Epidermal melanocyte (primary cell): ENCODE measurements at regions not wholly inside any gene's neighbourhood (a gene's known extent, or its start where the extent isn't known, plus 50 kb on each side); places are given as distances from the start of the nearest gene placed in this dataset.

Experiments used
- DNase-seq: peaks from one replicate; pipeline ENCODE4 v3.0.0; 2011; ENCODE audit warnings: low spot score; ENCODE audit not compliant: insufficient read length

- DNase-seq, result no peak
Observed at GRCh38 chr12:132439333-132439904, 50.5 kb upstream of the FBRSL1 start.

GRCh38 chr12:132438726-132439125 is 51.2 kb upstream of the FBRSL1 start:
- no peak for DNase-seq

- no peak for DNase-seq
Observed at GRCh38 chr12:132437943-132438700, 51.8 kb upstream of the FBRSL1 start.

GRCh38 chr12:132437252-132437932 is 52.6 kb upstream of the FBRSL1 start:
- no peak for DNase-seq

- DNase-seq, result no peak
Observed at GRCh38 chr12:132436791-132437251, 53.1 kb upstream of the FBRSL1 start.

- no peak for DNase-seq
Observed at GRCh38 chr12:132435486-132436187, 54.3 kb upstream of the FBRSL1 start.

- no peak for DNase-seq
Observed at GRCh38 chr12:132433641-132434395, 56.1 kb upstream of the FBRSL1 start.

- DNase-seq, result no peak
Observed at GRCh38 chr12:132432721-132433577, 57.0 kb upstream of the FBRSL1 start.

- DNase-seq, result no peak
Observed at GRCh38 chr12:132432126-132432705, 57.7 kb upstream of the FBRSL1 start.

- no peak for DNase-seq
Observed at GRCh38 chr12:132430838-132431774, 58.8 kb upstream of the FBRSL1 start.

- DNase-seq, result no peak
Observed at GRCh38 chr12:132429946-132430643, 59.9 kb upstream of the FBRSL1 start.

- no peak for DNase-seq
Observed at GRCh38 chr12:132429602-132429945, 60.4 kb upstream of the FBRSL1 start.

GRCh38 chr12:132428936-132429601 is 60.9 kb upstream of the FBRSL1 start:
- no peak for DNase-seq

- no peak for DNase-seq
Observed at GRCh38 chr12:132427999-132428935, 61.7 kb upstream of the FBRSL1 start.

- no peak for DNase-seq
Observed at GRCh38 chr12:132427174-132427768, 62.7 kb upstream of the FBRSL1 start.
